ENCODE measurements at regions not wholly inside any gene's neighbourhood (a gene's known extent, or its start where the extent isn't known, plus 50 kb on each side); places are given as distances from the start of the nearest gene placed in this dataset.
A peak's percentile ranks its signal among the peaks of the same experiment; 100 is the strongest.
"Not testable (repeated sequence)": the region's sequence is repeated elsewhere in the genome, so short reads cannot be mapped to it uniquely, and the experiment has no call there.

DNA sequence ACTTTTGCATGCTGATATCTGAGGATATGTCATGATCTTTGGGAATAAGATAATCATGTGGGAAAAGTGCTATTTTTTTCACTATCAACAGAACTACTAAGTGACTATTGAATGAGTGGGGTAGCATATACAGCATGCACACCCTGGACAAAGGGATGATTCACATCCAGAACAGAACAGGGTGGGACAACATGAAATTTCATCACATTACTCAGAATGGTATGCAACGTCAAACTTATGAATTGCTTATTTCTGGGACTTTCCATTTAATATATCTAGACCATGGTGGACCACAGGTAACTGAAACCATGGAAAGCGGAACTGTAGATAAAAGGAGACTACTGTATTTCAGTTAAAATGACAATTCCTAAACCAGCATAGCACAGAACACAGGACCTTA lies 370.0 kb downstream of the HINT1 start:
- no peak overlapping the region for H3K4me3 ChIP-seq (ENCODE audit: low read depth, low read length)
- no peak for DNase-seq (ENCODE audit: low read depth)
- TF ChIP-seq, protein P1, sequence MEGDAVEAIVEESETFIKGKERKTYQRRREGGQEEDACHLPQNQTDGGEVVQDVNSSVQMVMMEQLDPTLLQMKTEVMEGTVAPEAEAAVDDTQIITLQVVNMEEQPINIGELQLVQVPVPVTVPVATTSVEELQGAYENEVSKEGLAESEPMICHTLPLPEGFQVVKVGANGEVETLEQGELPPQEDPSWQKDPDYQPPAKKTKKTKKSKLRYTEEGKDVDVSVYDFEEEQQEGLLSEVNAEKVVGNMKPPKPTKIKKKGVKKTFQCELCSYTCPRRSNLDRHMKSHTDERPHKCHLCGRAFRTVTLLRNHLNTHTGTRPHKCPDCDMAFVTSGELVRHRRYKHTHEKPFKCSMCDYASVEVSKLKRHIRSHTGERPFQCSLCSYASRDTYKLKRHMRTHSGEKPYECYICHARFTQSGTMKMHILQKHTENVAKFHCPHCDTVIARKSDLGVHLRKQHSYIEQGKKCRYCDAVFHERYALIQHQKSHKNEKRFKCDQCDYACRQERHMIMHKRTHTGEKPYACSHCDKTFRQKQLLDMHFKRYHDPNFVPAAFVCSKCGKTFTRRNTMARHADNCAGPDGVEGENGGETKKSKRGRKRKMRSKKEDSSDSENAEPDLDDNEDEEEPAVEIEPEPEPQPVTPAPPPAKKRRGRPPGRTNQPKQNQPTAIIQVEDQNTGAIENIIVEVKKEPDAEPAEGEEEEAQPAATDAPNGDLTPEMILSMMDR (conservative IDR thresholded peaks at IDR 0.05; ENCODE audit: low read depth, low read length) = no peak

DNA sequence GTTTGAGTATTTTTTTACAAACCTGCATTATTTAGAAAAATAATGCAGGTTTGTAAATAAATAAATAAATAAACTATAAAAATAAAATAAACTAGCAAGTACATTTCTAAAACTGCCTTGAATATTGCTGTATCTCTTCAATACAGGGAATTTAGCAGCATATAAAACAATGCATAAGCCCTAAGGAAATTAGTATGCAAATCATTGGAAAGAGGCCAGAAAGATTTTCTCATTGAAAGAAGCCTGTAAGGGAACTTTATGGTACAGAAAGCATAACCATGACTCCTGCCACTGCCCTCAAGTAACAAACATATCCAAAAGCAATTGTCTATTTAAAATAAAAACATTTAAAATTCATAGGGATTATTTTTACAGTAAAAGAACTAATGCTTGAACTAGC lies 387.3 kb downstream of the HINT1 start:
- H3K4me3 ChIP-seq (ENCODE audit: low read depth, low read length) = no peak overlapping the region
- TF ChIP-seq, protein P1 (conservative IDR thresholded peaks at IDR 0.05; ENCODE audit: low read depth, low read length) = no peak
- DNase-seq (ENCODE audit: low read depth) = no peak

DNA sequence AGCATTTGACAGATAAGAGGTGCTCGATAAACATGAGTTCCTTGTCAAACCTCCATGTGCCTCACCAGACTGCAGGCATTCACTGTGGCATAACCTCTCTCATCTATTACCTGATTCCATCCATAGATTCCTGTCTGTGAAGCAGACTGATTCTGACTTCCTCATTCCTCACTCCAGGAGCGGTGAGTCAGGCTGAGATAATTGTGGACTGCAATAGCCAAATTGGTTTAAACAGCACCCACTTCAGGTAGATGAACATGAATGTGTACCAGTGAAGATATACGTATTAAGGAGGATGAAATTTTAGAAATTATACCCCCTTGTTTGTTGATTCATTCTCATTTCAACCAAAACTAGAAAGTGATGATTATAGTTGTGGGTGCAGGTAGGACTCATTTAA lies 391.2 kb downstream of the HINT1 start:
- peak; percentile 14 for DNase-seq (ENCODE audit: low read depth)
- TF ChIP-seq, protein P1 (conservative IDR thresholded peaks at IDR 0.05; ENCODE audit: low read depth, low read length) = no peak

DNA sequence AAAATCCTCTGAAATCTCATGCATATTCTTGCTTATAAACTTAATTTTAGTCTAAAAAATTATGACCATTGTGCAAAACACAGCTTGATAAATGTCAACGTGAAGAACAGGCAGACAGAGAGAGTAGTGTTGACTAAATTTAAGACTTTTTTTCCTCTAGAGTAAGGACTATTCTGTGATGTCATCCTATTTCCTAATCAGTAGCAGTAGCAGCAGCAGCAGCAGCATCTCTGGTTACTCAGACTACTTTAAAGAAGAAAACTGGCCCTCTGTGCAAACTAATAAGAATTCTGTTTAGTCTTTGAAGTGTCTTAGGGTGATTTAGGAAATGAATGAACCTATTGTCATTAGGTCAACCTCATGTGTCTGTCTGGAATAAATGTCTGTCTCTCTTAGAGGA lies 403.0 kb downstream of the HINT1 start:
- H3K4me3 ChIP-seq (ENCODE audit: low read depth, low read length) = no peak overlapping the region
- TF ChIP-seq, protein P1 (conservative IDR thresholded peaks at IDR 0.05; ENCODE audit: low read depth, low read length) = no peak
- DNase-seq (ENCODE audit: low read depth) = peak; percentile 31

More for the DNA sequence above, 391.2 kb downstream of the HINT1 start:
- no peak overlapping the region for H3K4me3 ChIP-seq (ENCODE audit: low read depth, low read length)

DNA sequence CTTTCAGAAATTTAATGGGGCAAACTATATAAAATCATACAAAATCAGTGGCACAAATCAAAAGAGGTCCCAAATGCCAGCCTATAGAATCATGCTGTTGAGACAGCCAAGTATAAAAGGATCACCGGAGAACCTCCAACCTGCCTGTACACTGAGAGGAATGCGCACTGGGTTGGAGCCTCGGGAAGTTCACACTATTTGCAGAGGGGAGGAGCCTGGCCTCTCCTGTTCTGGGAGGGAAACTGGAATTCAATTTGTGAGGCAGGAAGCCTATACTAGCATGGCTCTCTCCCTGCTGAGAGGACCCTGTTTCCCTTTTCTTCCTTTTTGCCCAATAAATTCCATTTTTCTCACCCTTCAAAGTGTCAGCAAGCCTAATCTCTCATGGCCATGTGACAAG lies 406.0 kb downstream of the HINT1 start:
- H3K4me3 ChIP-seq (ENCODE audit: low read depth, low read length) = no peak overlapping the region
- DNase-seq (ENCODE audit: low read depth) = no peak
- TF ChIP-seq, protein P1 (conservative IDR thresholded peaks at IDR 0.05; ENCODE audit: low read depth, low read length) = no peak

DNA sequence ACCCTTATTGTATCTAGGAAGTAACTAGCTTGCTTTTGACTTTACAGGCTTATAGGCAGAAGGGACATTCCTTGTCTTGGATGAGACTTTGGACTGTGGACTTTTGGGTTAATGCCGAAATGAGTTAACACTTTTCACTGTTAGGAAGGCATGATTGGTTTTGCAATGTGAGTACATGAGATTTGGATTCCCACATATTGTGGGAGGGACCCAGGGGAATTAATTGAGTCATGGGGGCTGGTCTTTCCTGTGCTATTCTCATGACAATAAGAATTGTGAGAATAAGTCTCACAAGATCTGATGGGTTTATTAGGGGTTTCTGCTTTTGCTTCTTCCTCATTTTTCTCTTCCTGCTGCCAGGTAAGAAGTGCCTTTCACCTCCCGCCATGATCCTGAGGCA lies 417.5 kb downstream of the HINT1 start:
- TF ChIP-seq, protein P1 (conservative IDR thresholded peaks at IDR 0.05; ENCODE audit: low read depth, low read length) = no peak
- H3K4me3 ChIP-seq (ENCODE audit: low read depth, low read length) = no peak overlapping the region

DNA sequence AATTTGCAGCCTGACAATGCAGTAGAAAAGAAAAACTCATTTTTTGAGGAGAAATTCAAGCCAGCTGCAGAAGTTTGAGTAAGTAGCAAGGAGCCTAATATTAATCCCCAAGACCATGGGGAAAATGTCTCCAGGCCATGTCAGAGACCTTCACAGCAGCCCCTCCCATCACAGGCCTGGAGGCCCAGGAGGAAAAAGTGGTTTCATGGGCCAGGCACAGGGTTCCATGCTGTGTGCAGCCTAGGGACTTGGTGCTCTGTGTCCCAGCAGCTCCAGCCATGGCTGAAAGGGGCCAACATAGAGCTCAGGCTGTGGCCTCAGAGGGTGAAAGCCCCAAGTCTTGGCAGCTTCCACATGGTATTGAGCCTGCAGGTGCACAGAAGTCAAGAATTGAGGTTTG lies 418.4 kb downstream of the HINT1 start:
- H3K4me3 ChIP-seq (ENCODE audit: low read depth, low read length); DNase-seq (ENCODE audit: low read depth): not testable (repeated sequence)

More for the DNA sequence above, 417.5 kb downstream of the HINT1 start:
- DNase-seq (ENCODE audit: low read depth) = no peak

DNA sequence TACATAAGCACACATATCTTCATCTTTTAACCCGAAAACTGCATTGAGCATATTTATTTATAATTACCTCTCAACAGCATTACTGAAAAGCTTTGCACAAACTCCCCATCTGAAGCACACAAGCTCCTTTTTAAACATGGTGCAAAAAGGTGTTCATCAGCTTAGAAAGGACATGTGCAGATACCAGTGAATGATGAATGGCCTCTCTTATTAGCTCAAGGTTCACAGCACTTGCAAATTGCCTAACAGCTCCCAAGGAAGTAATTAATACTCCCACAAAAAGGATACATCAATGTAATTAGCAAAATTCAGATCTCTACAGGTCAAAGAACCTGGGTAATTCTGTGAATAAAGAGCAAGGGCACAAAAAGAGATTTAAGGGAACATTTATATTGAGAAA lies 422.0 kb downstream of the HINT1 start:
- no peak overlapping the region for H3K4me3 ChIP-seq (ENCODE audit: low read depth, low read length)
- TF ChIP-seq, protein P1 (conservative IDR thresholded peaks at IDR 0.05; ENCODE audit: low read depth, low read length) = no peak
- no peak for DNase-seq (ENCODE audit: low read depth)
